Gastrocnemius medialis (tissue), 4 donors: ENCODE measurements at regions not wholly inside any gene's neighbourhood (a gene's known extent, or its start where the extent isn't known, plus 50 kb on each side); places are given as distances from the start of the nearest gene placed in this dataset.

Source experiments
- ATAC-seq, 2 donors: fragments of 150-250 bp; one replicate each; pipeline ENCODE4 v1.9.1; 2016
- DNase-seq, 2 donors: peaks; one replicate each; pipeline ENCODE4 v3.0.0-alpha.2; 2019
- H3K27ac ChIP-seq, 4 donors: fragments of 200-600 bp; sonication (generic); 1 replicate in 1 of 4; 2 replicates in 3 of 4; pipeline ENCODE4 v1.5.1; 2016 to 2018; ENCODE audit warnings: mild to moderate bottlenecking in 2 of 4, moderate library complexity in 1 of 4
- H3K27me3 ChIP-seq, 3 donors: fragments of 200-600 bp; sonication (generic) in 2 of 3; 1 replicate in 1 of 3; 2 replicates in 2 of 3; pipeline versions ENCODE4 v1.5.1 to v1.6.0; 2016 to 2019; ENCODE audit warnings: mild to moderate bottlenecking in 1 of 3, moderate library complexity in 1 of 3
- H3K36me3 ChIP-seq, 2 donors: fragments of 200-600 bp; sonication (generic) in 1 of 2; one replicate each; pipeline ENCODE4 v1.5.1; 2017 to 2018
- H3K4me1 ChIP-seq, 2 donors: fragments of 200-600 bp; sonication (generic) in 1 of 2; one replicate each; pipeline ENCODE4 v1.5.1; 2016 to 2017; ENCODE audit warnings: mild to moderate bottlenecking in 2 of 2
- H3K4me3 ChIP-seq, 4 donors: fragments of 200-600 bp; sonication (generic) in 3 of 4; 1 replicate in 1 of 4; 2 replicates in 3 of 4; pipeline ENCODE4 v1.5.1; 2016 to 2019; ENCODE audit warnings: mild to moderate bottlenecking in 2 of 4
- H3K9me3 ChIP-seq, 3 donors: fragments of 200-600 bp; sonication (generic) in 2 of 3; 1 replicate in 1 of 3; 2 replicates in 2 of 3; pipeline ENCODE4 v1.5.1; 2016 to 2019
- CTCF ChIP-seq, 5 experiments: fragments of 450-650 bp in 3 of 5; fragments of 200-600 bp in 2 of 5; sonication (generic) in 2 of 5; IDR thresholded peaks in 4 of 5; conservative IDR thresholded peaks in 1 of 5; 1 replicate in 4 of 5; 2 replicates in 1 of 5; pipeline ENCODE4 v1.5.1; 2016 to 2019; ENCODE audit warnings: antibody characterized with exemption in 5 of 5, mild to moderate bottlenecking in 3 of 5, moderate library complexity in 3 of 5
- POLR2A ChIP-seq, 2 donors: fragments of 450-650 bp; IDR thresholded peaks; one replicate each; pipeline ENCODE4 v1.6.1; 2017; ENCODE audit warnings: antibody characterized with exemption in 2 of 2, mild to moderate bottlenecking in 2 of 2, moderate library complexity in 2 of 2
- in situ Hi-C, 4 donors: fragments of 200-750 bp; cut with MboI; loops; one replicate each; pipeline versions ENCODE4 v1.15.0 to v1.8.0; 2017; ENCODE audit warnings: low sequenced_read_pairs in 4 of 4
- intact Hi-C: fragments of 100-400 bp; cut with DNase I; formaldehyde crosslinking; loops from one replicate; pipeline ENCODE4 v1.15.1; 2023; ENCODE audit warnings: low total_unique reads

- ATAC-seq, result no peak
- TF ChIP-seq CTCF (IDR thresholded peaks at IDR 0.05 in 4 of 5, conservative IDR thresholded peaks at IDR 0.05 in 1 of 5) (no peak), POLR2A (IDR thresholded peaks at IDR 0.05) (no peak)
Observed at GRCh38 chr4:176883681-176884418, 91.1 kb upstream of the VEGFC start.

GRCh38 chr4:176885224-176885623, 92.5 kb upstream of the VEGFC start:
- Histone ChIP-seq H3K27ac (no peak overlapping the region), H3K4me3 (no peak overlapping the region), H3K36me3 (no peaks in the 10 kb centered on the region), H3K27me3 (no peaks in the 10 kb centered on the region), H3K9me3 (no peaks in the 10 kb centered on the region), H3K4me1 (no peaks in the 10 kb centered on the region)
- ATAC-seq (no peak), DNase-seq (no peak)
- intact Hi-C loops (no loop called here), in situ Hi-C loops (no loop called here)
- TF ChIP-seq CTCF (IDR thresholded peaks at IDR 0.05 in 4 of 5, conservative IDR thresholded peaks at IDR 0.05 in 1 of 5), result no peak
- no peak for TF ChIP-seq POLR2A (IDR thresholded peaks at IDR 0.05)

More at GRCh38 chr4:176883681-176884418, 91.1 kb upstream of the VEGFC start:
- Histone ChIP-seq H3K4me1 (no peaks in the 10 kb centered on the region), H3K9me3 (no peaks in the 10 kb centered on the region), H3K27ac (no peak overlapping the region), H3K4me3 (no peak overlapping the region), H3K36me3 (no peaks in the 10 kb centered on the region), H3K27me3 (no peaks in the 10 kb centered on the region)
- in situ Hi-C loops (no loop called here), intact Hi-C loops (no loop called here)
- DNase-seq, result no peak

GRCh38 chr4:176886135-176886534, 93.4 kb upstream of the VEGFC start:
- DNase-seq, result no peak
- no peaks in the 10 kb centered on the region for H3K27me3 ChIP-seq
- H3K9me3 ChIP-seq, result no peaks in the 10 kb centered on the region
- in situ Hi-C loops (no loop called here), intact Hi-C loops (no loop called here)
- TF ChIP-seq CTCF (IDR thresholded peaks at IDR 0.05 in 4 of 5, conservative IDR thresholded peaks at IDR 0.05 in 1 of 5), result no peak
- TF ChIP-seq POLR2A (IDR thresholded peaks at IDR 0.05), result no peak
- no peak overlapping the region for H3K27ac ChIP-seq
- no peaks in the 10 kb centered on the region for H3K36me3 ChIP-seq
- H3K4me1 ChIP-seq, result no peaks in the 10 kb centered on the region
- H3K4me3 ChIP-seq, result no peak overlapping the region
- ATAC-seq, result no peak

- Histone ChIP-seq H3K4me1 (no peaks in the 10 kb centered on the region), H3K27me3 (no peaks in the 10 kb centered on the region), H3K4me3 (no peak overlapping the region), H3K9me3 (no peaks in the 10 kb centered on the region), H3K36me3 (no peaks in the 10 kb centered on the region), H3K27ac (no peak overlapping the region)
- in situ Hi-C loops, result no loop called here
- intact Hi-C loops, result no loop called here
- TF ChIP-seq CTCF (IDR thresholded peaks at IDR 0.05 in 4 of 5, conservative IDR thresholded peaks at IDR 0.05 in 1 of 5), result no peak
- TF ChIP-seq POLR2A (IDR thresholded peaks at IDR 0.05), result no peak
- DNase-seq (no peak), ATAC-seq (no peak)
Observed at GRCh38 chr4:176889776-176890175, 97.1 kb upstream of the VEGFC start.

GRCh38 chr4:176894498-176894897, 101.8 kb upstream of the VEGFC start:
- no peaks in the 10 kb centered on the region for H3K4me1 ChIP-seq
- intact Hi-C loops (no loop called here), in situ Hi-C loops (no loop called here)
- ATAC-seq (no peak), DNase-seq (no peak)
- no peak overlapping the region for H3K27ac ChIP-seq
- TF ChIP-seq CTCF (IDR thresholded peaks at IDR 0.05 in 4 of 5, conservative IDR thresholded peaks at IDR 0.05 in 1 of 5), result no peak
- no peak for TF ChIP-seq POLR2A (IDR thresholded peaks at IDR 0.05)
- H3K9me3 ChIP-seq, result no peaks in the 10 kb centered on the region
- H3K36me3 ChIP-seq, result no peaks in the 10 kb centered on the region
- H3K4me3 ChIP-seq, result no peak overlapping the region
- no peaks in the 10 kb centered on the region for H3K27me3 ChIP-seq
